Endodermal cell (in vitro differentiated cells): ENCODE measurements at regions not wholly inside any gene's neighbourhood (a gene's known extent, or its start where the extent isn't known, plus 50 kb on each side); places are given as distances from the start of the nearest gene placed in this dataset.

Source experiments
- DNase-seq: peaks from one replicate; pipeline ENCODE4 v3.0.0-alpha.2; 2017
- H3K27ac ChIP-seq: 2 replicates; pipeline ENCODE4 v1.5.1; 2013; ENCODE audit warnings: mild to moderate bottlenecking, low read depth, low read length, moderate library complexity
- H3K27me3 ChIP-seq: 2 replicates; pipeline ENCODE4 v1.6.1; 2013; ENCODE audit warnings: mild to moderate bottlenecking, low read length, moderate library complexity; ENCODE audit not compliant: insufficient read depth, control insufficient read depth, poor library complexity, severe bottlenecking
- H3K36me3 ChIP-seq: 2 replicates; pipeline ENCODE4 v1.7.0; 2013; ENCODE audit warnings: mild to moderate bottlenecking, low read length, moderate library complexity; ENCODE audit not compliant: control insufficient read depth, insufficient read depth
- H3K4me1 ChIP-seq: one replicate; pipeline ENCODE4 v1.7.0; 2013; ENCODE audit warnings: low read length; ENCODE audit not compliant: control insufficient read depth, insufficient read depth
- H3K4me3 ChIP-seq: 2 replicates; pipeline ENCODE4 v1.5.1; 2013; ENCODE audit warnings: mild to moderate bottlenecking, low read length, moderate library complexity
- H3K9ac ChIP-seq: 2 replicates; pipeline ENCODE4 v1.6.1; 2013; ENCODE audit warnings: mild to moderate bottlenecking, low read length, moderate library complexity; ENCODE audit not compliant: poor library complexity, severe bottlenecking; ENCODE audit errors: extremely low read depth
- H3K9me3 ChIP-seq: 2 replicates; pipeline ENCODE4 v1.6.1; 2013; ENCODE audit warnings: mild to moderate bottlenecking, low read length, moderate library complexity; ENCODE audit not compliant: control insufficient read depth
- H3K27ac Mint-ChIP-seq: 2 replicates; pipeline ENCODE4 v1.8.0; 2020; ENCODE audit warnings: mixed read lengths
- H3K27me3 Mint-ChIP-seq: 2 replicates; pipeline ENCODE4 v1.8.0; 2021; ENCODE audit warnings: mild to moderate bottlenecking, mixed read lengths; ENCODE audit not compliant: insufficient read depth
- H3K36me3 Mint-ChIP-seq: 2 replicates; pipeline ENCODE4 v1.8.0; 2020; ENCODE audit warnings: low read depth, mixed read lengths
- H3K4me1 Mint-ChIP-seq: 2 replicates; pipeline ENCODE4 v1.8.0; 2020; ENCODE audit warnings: mixed read lengths
- H3K4me3 Mint-ChIP-seq: 2 replicates; pipeline ENCODE4 v1.8.0; 2020; ENCODE audit warnings: mild to moderate bottlenecking, moderate library complexity, mixed read lengths
- H3K9me3 Mint-ChIP-seq: 2 replicates; pipeline ENCODE4 v1.8.0; 2020; ENCODE audit warnings: mild to moderate bottlenecking, mixed read lengths
- CTCF ChIP-seq: fragments of 200-600 bp; sonication (generic); conservative IDR thresholded peaks from 2 replicates; pipeline ENCODE4 v1.5.0; 2021; ENCODE audit warnings: antibody characterized with exemption, mild to moderate bottlenecking
- WGBS, 2 experiments: methylation state at CpG; one replicate each; pipeline versions ENCODE4 v1.1.5 to v1.1.7; 2013; ENCODE audit warnings: missing lambda C conversion rate in 2 of 2, mixed read lengths in 1 of 2; ENCODE audit not compliant: insufficient coverage in 1 of 2, insufficient read length in 1 of 2; 5-methylcytosine and 5-hydroxymethylcytosine counted together

- Mint-ChIP-seq H3K4me1 (no peaks in the 10 kb centered on the region), H3K27ac (no peak overlapping the region), H3K36me3 (no peaks in the 10 kb centered on the region), H3K27me3 (no peaks in the 10 kb centered on the region), H3K4me3 (no peak overlapping the region), H3K9me3 (no peaks in the 10 kb centered on the region)
- TF ChIP-seq CTCF: no peak
- H3K4me1 ChIP-seq: no peaks in the 10 kb centered on the region
- H3K9me3 ChIP-seq: no peaks in the 10 kb centered on the region
- no peaks in the 10 kb centered on the region for H3K36me3 ChIP-seq
- WGBS, 2 experiments: 83 to 96% methylated on average over 5 of the region's 5 CpGs
- no peak for DNase-seq
- H3K27me3 ChIP-seq: peaks cover 7% of the 10 kb centered on the region
- no peak overlapping the region for H3K27ac ChIP-seq
- no peak overlapping the region for H3K4me3 ChIP-seq
- no peak overlapping the region for H3K9ac ChIP-seq
These were observed 88.5 kb downstream of the FBXO4 start for GRCh38 chr5:42013561-42013960.

GRCh38 chr5:42015254-42015653, 90.2 kb downstream of the FBXO4 start:
- Mint-ChIP-seq H3K36me3 (no peaks in the 10 kb centered on the region), H3K27me3 (no peaks in the 10 kb centered on the region), H3K4me1 (no peaks in the 10 kb centered on the region), H3K27ac (no peak overlapping the region), H3K9me3 (no peaks in the 10 kb centered on the region), H3K4me3 (no peak overlapping the region)
- WGBS, 2 experiments: 97% methylated on average over 4 of the region's 4 CpGs; no CpG with 5 or more reads in 1 of the 2 experiments
- Histone ChIP-seq H3K9me3 (no peaks in the 10 kb centered on the region), H3K4me1 (no peaks in the 10 kb centered on the region), H3K27me3 (peaks cover 7% of the 10 kb centered on the region), H3K4me3 (no peak overlapping the region), H3K36me3 (no peaks in the 10 kb centered on the region), H3K27ac (no peak overlapping the region), H3K9ac (no peak overlapping the region)
- TF ChIP-seq CTCF: no peak
- no peak for DNase-seq

- Histone ChIP-seq H3K4me1 (no peaks in the 10 kb centered on the region), H3K27me3 (peaks cover 7% of the 10 kb centered on the region), H3K9ac (no peak overlapping the region), H3K4me3 (no peak overlapping the region), H3K27ac (no peak overlapping the region), H3K36me3 (no peaks in the 10 kb centered on the region), H3K9me3 (no peaks in the 10 kb centered on the region)
- 80% methylated on average over 1 of the region's 1 CpG; no CpG with 5 or more reads in 1 of the 2 experiments for WGBS, 2 experiments
- no peaks in the 10 kb centered on the region for H3K27me3 Mint-ChIP-seq
- no peak for DNase-seq
- H3K4me3 Mint-ChIP-seq: no peak overlapping the region
- H3K36me3 Mint-ChIP-seq: no peaks in the 10 kb centered on the region
- H3K27ac Mint-ChIP-seq: no peak overlapping the region
- no peaks in the 10 kb centered on the region for H3K9me3 Mint-ChIP-seq
- no peaks in the 10 kb centered on the region for H3K4me1 Mint-ChIP-seq
- TF ChIP-seq CTCF: no peak
These were observed 90.6 kb downstream of the FBXO4 start for GRCh38 chr5:42015681-42016080.
